B cell (primary cell): ENCODE measurements at regions not wholly inside any gene's neighbourhood (a gene's known extent, or its start where the extent isn't known, plus 50 kb on each side); places are given as distances from the start of the nearest gene placed in this dataset.

Source experiments
- ATAC-seq: fragments of 200-7000 bp; cut with Tn5 transposase; one replicate; pipeline ENCODE4 v1.10.0; 2021; ENCODE audit warnings: low read depth, mild to moderate bottlenecking, moderate number of reproducible peaks, moderate library complexity
- CTCF ChIA-PET: fragments of 350-600 bp; sonication (Branson Sonifier 250); formaldehyde crosslinking; loops from one replicate; lab custom pipeline; 2021; ENCODE audit warnings: antibody characterized with exemption, inconsistent platforms; lab: Charles Lee
- POLR2A ChIA-PET: fragments of 350-600 bp; sonication (Branson Sonifier 250); formaldehyde crosslinking; loops from one replicate; lab custom pipeline; 2021; ENCODE audit warnings: antibody characterized with exemption; lab: Charles Lee
- DNase-seq: peaks from one replicate; pipeline ENCODE4 v3.0.0; 2013
- H2AFZ ChIP-seq: 2 replicates; pipeline ENCODE4 v1.6.1; 2012; ENCODE audit warnings: mild to moderate bottlenecking, low read depth, low read length; ENCODE audit not compliant: insufficient read depth, poor library complexity, severe bottlenecking
- H3K27ac ChIP-seq, 2 donors: 1 replicate in 1 of 2; 2 replicates in 1 of 2; pipeline ENCODE4 v1.5.1; 2012 to 2013; ENCODE audit warnings: low read length in 2 of 2, mild to moderate bottlenecking in 2 of 2, moderate library complexity in 1 of 2
- H3K27me3 ChIP-seq, 4 experiments: fragments of 200-600 bp in 1 of 4; sonication (generic) in 1 of 4; replicated peaks in 1 of 4; 1 replicate in 2 of 4; 2 replicates in 2 of 4; pipeline versions ENCODE4 v1.6.1 to v1.7.0; 2013 to 2016; ENCODE audit warnings: low read length in 3 of 4, mild to moderate bottlenecking in 2 of 4, mixed read lengths in 1 of 4, moderate library complexity in 1 of 4; ENCODE audit not compliant: insufficient read depth in 4 of 4, control insufficient read depth in 3 of 4; ENCODE audit errors: control extremely low read depth in 1 of 4
- H3K36me3 ChIP-seq, 2 experiments: replicated peaks in 1 of 2; 1 replicate in 1 of 2; 2 replicates in 1 of 2; pipeline versions ENCODE4 v1.6.1 to v1.7.1; 2013; ENCODE audit warnings: low read length in 1 of 2; ENCODE audit not compliant: insufficient read depth in 2 of 2, control insufficient read depth in 1 of 2; ENCODE audit errors: control extremely low read depth in 1 of 2, extremely low read depth in 1 of 2
- H3K4me1 ChIP-seq, 2 donors: fragments of 200-600 bp in 1 of 2; sonication (generic) in 1 of 2; 1 replicate in 1 of 2; 2 replicates in 1 of 2; pipeline versions ENCODE4 v1.5.1 to v1.6.1; 2013 to 2017; ENCODE audit warnings: low read length in 2 of 2; ENCODE audit not compliant: control insufficient read depth in 2 of 2, insufficient read depth in 2 of 2
- H3K4me2 ChIP-seq: replicated peaks from 2 replicates; pipeline ENCODE3; 2012; ENCODE audit warnings: mild to moderate bottlenecking, low read depth, low read length; ENCODE audit not compliant: poor library complexity, severe bottlenecking
- H3K4me3 ChIP-seq, 5 experiments: fragments of 200-600 bp in 1 of 5; sonication (generic) in 1 of 5; 1 replicate in 3 of 5; 2 replicates in 2 of 5; pipeline versions ENCODE4 v1.5.1 to v1.7.0; 2011 to 2016; ENCODE audit warnings: low read length in 4 of 5, mild to moderate bottlenecking in 4 of 5, low read depth in 2 of 5, control low read depth in 1 of 5, moderate library complexity in 1 of 5; ENCODE audit not compliant: insufficient read depth in 1 of 5; ENCODE audit errors: control extremely low read depth in 1 of 5, extremely low read depth in 1 of 5
- H3K79me2 ChIP-seq: fragments of 200-600 bp; sonication (generic); one replicate; pipeline ENCODE4 v1.6.0; 2016; ENCODE audit warnings: low read length; ENCODE audit not compliant: control insufficient read depth, insufficient read depth
- H3K9ac ChIP-seq: fragments of 200-600 bp; sonication (generic); 2 replicates; pipeline ENCODE4 v1.6.1; 2017; ENCODE audit warnings: mild to moderate bottlenecking, low read length, moderate library complexity
- H3K9me3 ChIP-seq, 3 donors: one replicate each; pipeline versions ENCODE4 v1.6.1 to v1.7.1; 2013; ENCODE audit warnings: low read length in 2 of 3; ENCODE audit not compliant: control insufficient read depth in 2 of 3, insufficient read depth in 1 of 3; ENCODE audit errors: control extremely low read depth in 1 of 3
- H4K20me1 ChIP-seq: 2 replicates; pipeline ENCODE4 v1.6.0; 2012; ENCODE audit warnings: mild to moderate bottlenecking, low read length; ENCODE audit not compliant: insufficient read depth, control insufficient read depth, poor library complexity, severe bottlenecking
- H3K27ac Mint-ChIP-seq: one replicate; pipeline ENCODE4 v1.8.0; 2021; ENCODE audit warnings: mixed read lengths
- H3K27me3 Mint-ChIP-seq: one replicate; pipeline ENCODE4 v1.8.0; 2021; ENCODE audit warnings: mixed read lengths
- H3K4me1 Mint-ChIP-seq: one replicate; pipeline ENCODE4 v1.8.0; 2021; ENCODE audit warnings: mixed read lengths
- H3K4me3 Mint-ChIP-seq: one replicate; pipeline ENCODE4 v1.8.0; 2021; ENCODE audit warnings: mixed read lengths
- H3K9me3 Mint-ChIP-seq: one replicate; pipeline ENCODE4 v1.8.0; 2022; ENCODE audit warnings: mixed read lengths; ENCODE audit not compliant: insufficient read depth
- CTCF ChIP-seq: fragments of 200-600 bp; IDR thresholded peaks from one replicate; pipeline ENCODE4 v1.8.0; 2022; ENCODE audit warnings: antibody characterized with exemption, mild to moderate bottlenecking
- EZH2 ChIP-seq: IDR thresholded peaks from 2 replicates; pipeline ENCODE4 v1.6.1; 2012; ENCODE audit warnings: borderline replicate concordance, low read depth, mild to moderate bottlenecking, moderate library complexity, low read length; ENCODE audit not compliant: insufficient read depth, poor library complexity, severe bottlenecking
- WGBS: methylation state at CpG from one replicate; pipeline ENCODE4 v1.1.5; 2013; ENCODE audit warnings: missing lambda C conversion rate; ENCODE audit not compliant: insufficient coverage; 5-methylcytosine and 5-hydroxymethylcytosine counted together
- intact Hi-C: fragments of 100-400 bp; cut with micrococcal nuclease; formaldehyde crosslinking; loops from one replicate; pipeline ENCODE4 v1.10.0; 2022

- no peak overlapping the region for H3K4me3 Mint-ChIP-seq
- no peaks in the 10 kb centered on the region for H3K4me1 ChIP-seq
- CTCF ChIA-PET = no interaction called here
These were observed 115.1 kb downstream of the UNC5CL start for GRCh38 chr6:40923880-40924279.

GRCh38 chr6:40923326-40923725 is 115.7 kb downstream of the UNC5CL start:
- intact Hi-C loops = no loop called here
- no peak overlapping the region for H3K9ac ChIP-seq
- peaks cover 0 to 19% (median 5%) of the 10 kb centered on the region in 4 experiments for H3K27me3 ChIP-seq
- no peaks in the 10 kb centered on the region for H3K9me3 ChIP-seq
- ChIA-PET CTCF (no interaction called here), POLR2A (no interaction called here)
- H2AFZ ChIP-seq = no peak overlapping the region
- no peaks in the 10 kb centered on the region for H3K79me2 ChIP-seq
- no peak overlapping the region for H3K4me2 ChIP-seq
- WGBS = 100% methylated on average over 4 of the region's 4 CpGs
- Mint-ChIP-seq H3K4me1 (no peaks in the 10 kb centered on the region), H3K27ac (no peak overlapping the region), H3K9me3 (no peaks in the 10 kb centered on the region), H3K4me3 (no peak overlapping the region), H3K27me3 (peaks cover 42% of the 10 kb centered on the region)
- ATAC-seq (no peak), DNase-seq (no peak)
- no peaks in the 10 kb centered on the region for H4K20me1 ChIP-seq
- no peaks in the 10 kb centered on the region for H3K4me1 ChIP-seq
- TF ChIP-seq EZH2 (no peak), CTCF (no peak)
- H3K36me3 ChIP-seq = no peaks in the 10 kb centered on the region
- H3K4me3 ChIP-seq = no peak overlapping the region
- H3K27ac ChIP-seq = no peak overlapping the region

More at GRCh38 chr6:40923880-40924279, 115.1 kb downstream of the UNC5CL start:
- POLR2A ChIA-PET = no interaction called here
- no peak overlapping the region for H3K4me3 ChIP-seq
- DNase-seq = no peak
- no peak overlapping the region for H2AFZ ChIP-seq
- H4K20me1 ChIP-seq = no peaks in the 10 kb centered on the region
- H3K27me3 ChIP-seq = peaks cover 0 to 13% (median 5%) of the 10 kb centered on the region in 4 experiments
- H3K79me2 ChIP-seq = no peaks in the 10 kb centered on the region
- no peak overlapping the region for H3K4me2 ChIP-seq
- TF ChIP-seq CTCF (no peak), EZH2 (no peak)
- no peak overlapping the region for H3K27ac ChIP-seq
- Mint-ChIP-seq H3K27me3 (peaks cover 38% of the 10 kb centered on the region), H3K9me3 (no peaks in the 10 kb centered on the region), H3K27ac (no peak overlapping the region), H3K4me1 (no peaks in the 10 kb centered on the region)
- H3K9ac ChIP-seq = no peak overlapping the region
- H3K9me3 ChIP-seq = no peaks in the 10 kb centered on the region
- intact Hi-C loops = no loop called here
- no peaks in the 10 kb centered on the region for H3K36me3 ChIP-seq
- 50% methylated on average over 2 of the region's 2 CpGs for WGBS
- no peak for ATAC-seq
